ENCODE measurements at regions not wholly inside any gene's neighbourhood (a gene's known extent, or its start where the extent isn't known, plus 50 kb on each side); places are given as distances from the start of the nearest gene placed in this dataset.
"Not testable (repeated sequence)": the region's sequence is repeated elsewhere in the genome, so short reads cannot be mapped to it uniquely, and the experiment has no call there.

GRCh38 chr4:116197317-116197809 is 888.0 kb downstream of the TRAM1L1 start:
- TF ChIP-seq, protein P1, sequence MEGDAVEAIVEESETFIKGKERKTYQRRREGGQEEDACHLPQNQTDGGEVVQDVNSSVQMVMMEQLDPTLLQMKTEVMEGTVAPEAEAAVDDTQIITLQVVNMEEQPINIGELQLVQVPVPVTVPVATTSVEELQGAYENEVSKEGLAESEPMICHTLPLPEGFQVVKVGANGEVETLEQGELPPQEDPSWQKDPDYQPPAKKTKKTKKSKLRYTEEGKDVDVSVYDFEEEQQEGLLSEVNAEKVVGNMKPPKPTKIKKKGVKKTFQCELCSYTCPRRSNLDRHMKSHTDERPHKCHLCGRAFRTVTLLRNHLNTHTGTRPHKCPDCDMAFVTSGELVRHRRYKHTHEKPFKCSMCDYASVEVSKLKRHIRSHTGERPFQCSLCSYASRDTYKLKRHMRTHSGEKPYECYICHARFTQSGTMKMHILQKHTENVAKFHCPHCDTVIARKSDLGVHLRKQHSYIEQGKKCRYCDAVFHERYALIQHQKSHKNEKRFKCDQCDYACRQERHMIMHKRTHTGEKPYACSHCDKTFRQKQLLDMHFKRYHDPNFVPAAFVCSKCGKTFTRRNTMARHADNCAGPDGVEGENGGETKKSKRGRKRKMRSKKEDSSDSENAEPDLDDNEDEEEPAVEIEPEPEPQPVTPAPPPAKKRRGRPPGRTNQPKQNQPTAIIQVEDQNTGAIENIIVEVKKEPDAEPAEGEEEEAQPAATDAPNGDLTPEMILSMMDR (conservative IDR thresholded peaks at IDR 0.05) = no peak
- Histone ChIP-seq H3K27me3 (ENCODE audit: control insufficient read depth, insufficient read depth, low read length, poor library complexity, severe bottlenecking) (no peaks in the 10 kb centered on the region), H3K9ac (ENCODE audit: extremely low read depth, low read length, poor library complexity, severe bottlenecking) (no peak overlapping the region), H3K9me3 (ENCODE audit: control insufficient read depth, low read length) (no peaks in the 10 kb centered on the region), H3K36me3 (ENCODE audit: control insufficient read depth, insufficient read depth, low read length) (no peaks in the 10 kb centered on the region), H3K27ac (ENCODE audit: low read depth, low read length) (no peak overlapping the region), H3K4me1 (ENCODE audit: control insufficient read depth, insufficient read depth, low read length) (no peaks in the 10 kb centered on the region), H3K4me3 (ENCODE audit: low read length) (no peak overlapping the region)
- Mint-ChIP-seq H3K9me3 (no peaks in the 10 kb centered on the region), H3K4me3 (no peak overlapping the region), H3K27me3 (ENCODE audit: insufficient read depth) (no peaks in the 10 kb centered on the region), H3K36me3 (ENCODE audit: low read depth) (no peaks in the 10 kb centered on the region), H3K27ac (no peak overlapping the region), H3K4me1 (no peaks in the 10 kb centered on the region)
- no peak for DNase-seq
- 100% methylated on average over 1 of the region's 3 CpGs; no CpG with 5 or more reads in 1 of the 2 experiments for WGBS, 2 experiments (ENCODE audit: insufficient coverage in 1 of 2, insufficient read length in 1 of 2)

- H3K27ac ChIP-seq (ENCODE audit: low read depth, low read length) = no peak overlapping the region
- no peaks in the 10 kb centered on the region for H3K27me3 ChIP-seq (ENCODE audit: control insufficient read depth, insufficient read depth, low read length, poor library complexity, severe bottlenecking)
- H3K27me3 Mint-ChIP-seq (ENCODE audit: insufficient read depth) = no peaks in the 10 kb centered on the region
- no peak overlapping the region for H3K4me3 ChIP-seq (ENCODE audit: low read length)
- peaks cover 5% of the 10 kb centered on the region for H3K4me1 Mint-ChIP-seq
- TF ChIP-seq, protein P1 (conservative IDR thresholded peaks at IDR 0.05) = no peak
- H3K9me3 ChIP-seq (ENCODE audit: control insufficient read depth, low read length) = no peaks in the 10 kb centered on the region
- no peak overlapping the region for H3K9ac ChIP-seq (ENCODE audit: extremely low read depth, low read length, poor library complexity, severe bottlenecking)
- H3K36me3 ChIP-seq (ENCODE audit: control insufficient read depth, insufficient read depth, low read length) = no peaks in the 10 kb centered on the region
- no peak overlapping the region for H3K27ac Mint-ChIP-seq
- H3K9me3 Mint-ChIP-seq = no peaks in the 10 kb centered on the region
- H3K4me3 Mint-ChIP-seq = no peak overlapping the region
- DNase-seq = no peak
- no peaks in the 10 kb centered on the region for H3K36me3 Mint-ChIP-seq (ENCODE audit: low read depth)
- H3K4me1 ChIP-seq (ENCODE audit: control insufficient read depth, insufficient read depth, low read length) = no peaks in the 10 kb centered on the region
Observed at GRCh38 chr4:116183241-116183640, 902.1 kb downstream of the TRAM1L1 start.

DNA sequence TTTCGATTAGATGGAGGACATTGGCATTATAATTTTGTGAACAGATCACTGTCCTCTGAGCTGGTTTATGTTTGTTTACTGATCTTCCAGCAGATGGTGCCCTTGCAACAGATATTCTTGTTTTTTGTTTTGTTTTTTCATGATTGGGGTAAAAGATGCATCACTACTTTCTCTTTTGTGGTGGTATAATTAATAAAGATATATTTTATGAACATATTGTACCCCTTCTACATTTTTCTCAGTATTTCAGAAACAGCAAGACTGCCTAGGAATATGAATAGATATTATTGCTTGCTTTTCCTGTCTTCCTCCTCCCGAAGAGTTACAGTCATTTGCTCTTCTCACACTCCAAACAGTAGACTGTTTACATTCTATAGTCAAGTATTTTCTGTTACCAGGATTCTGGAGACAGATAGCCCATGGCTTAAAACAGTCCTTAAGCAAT is 905.2 kb downstream of the TRAM1L1 start:
- no peaks in the 10 kb centered on the region for H3K36me3 Mint-ChIP-seq (ENCODE audit: low read depth)

GRCh38 chr4:116151371-116151770 is 934.0 kb downstream of the TRAM1L1 start:
- not testable (repeated sequence) for H3K9me3 ChIP-seq (ENCODE audit: control insufficient read depth, low read length); H3K27me3 Mint-ChIP-seq (ENCODE audit: insufficient read depth); H3K27ac ChIP-seq (ENCODE audit: low read depth, low read length); H3K9me3 Mint-ChIP-seq; H3K27me3 ChIP-seq (ENCODE audit: control insufficient read depth, insufficient read depth, low read length, poor library complexity, severe bottlenecking); H3K36me3 ChIP-seq (ENCODE audit: control insufficient read depth, insufficient read depth, low read length); H3K36me3 Mint-ChIP-seq (ENCODE audit: low read depth); H3K9ac ChIP-seq (ENCODE audit: extremely low read depth, low read length, poor library complexity, severe bottlenecking); H3K27ac Mint-ChIP-seq; DNase-seq; H3K4me3 Mint-ChIP-seq; H3K4me3 ChIP-seq (ENCODE audit: low read length); H3K4me1 ChIP-seq (ENCODE audit: control insufficient read depth, insufficient read depth, low read length)
- 94 to 97% methylated on average over 6 of the region's 9 CpGs for WGBS, 2 experiments (ENCODE audit: insufficient coverage in 1 of 2, insufficient read length in 1 of 2)
- H3K4me1 Mint-ChIP-seq = peaks cover 16% of the 10 kb centered on the region

More for the DNA sequence above, 905.2 kb downstream of the TRAM1L1 start:
- Histone ChIP-seq H3K4me1 (ENCODE audit: control insufficient read depth, insufficient read depth, low read length) (no peaks in the 10 kb centered on the region), H3K27me3 (ENCODE audit: control insufficient read depth, insufficient read depth, low read length, poor library complexity, severe bottlenecking) (no peaks in the 10 kb centered on the region), H3K36me3 (ENCODE audit: control insufficient read depth, insufficient read depth, low read length) (no peaks in the 10 kb centered on the region), H3K9ac (ENCODE audit: extremely low read depth, low read length, poor library complexity, severe bottlenecking) (no peak overlapping the region), H3K4me3 (ENCODE audit: low read length) (no peak overlapping the region), H3K27ac (ENCODE audit: low read depth, low read length) (no peak overlapping the region), H3K9me3 (ENCODE audit: control insufficient read depth, low read length) (no peaks in the 10 kb centered on the region)
- Mint-ChIP-seq H3K4me3 (no peak overlapping the region), H3K27me3 (ENCODE audit: insufficient read depth) (no peaks in the 10 kb centered on the region), H3K27ac (no peak overlapping the region), H3K9me3 (no peaks in the 10 kb centered on the region), H3K4me1 (peaks cover 3% of the 10 kb centered on the region)
- no peak for DNase-seq
- TF ChIP-seq, protein P1 (conservative IDR thresholded peaks at IDR 0.05) = peak; percentile 75
- 63% methylated on average over 2 of the region's 2 CpGs; no CpG with 5 or more reads in 1 of the 2 experiments for whole genome bisulfite sequencing, 2 experiments (ENCODE audit: insufficient coverage in 1 of 2, insufficient read length in 1 of 2)

Data from endodermal cell (in vitro differentiated cells).